ENCODE measurements at regions not wholly inside any gene's neighbourhood (a gene's known extent, or its start where the extent isn't known, plus 50 kb on each side); places are given as distances from the start of the nearest gene placed in this dataset.

- ATAC-seq (no peak), DNase-seq (no peak)
- intact Hi-C loops (cut with DNase I), result no loop called here
- H3K27me3 ChIP-seq, result no peaks in the 10 kb centered on the region
- no peaks in the 10 kb centered on the region for H3K36me3 ChIP-seq (replicated peaks in 1 of 2; ENCODE audit: insufficient read depth in 1 of 2, low read depth in 2 of 2)
- H3K27ac ChIP-seq, result no peak overlapping the region
- H3K4me3 ChIP-seq, result no peak overlapping the region
- no peaks in the 10 kb centered on the region for H3K9me3 ChIP-seq
- TF ChIP-seq POLR2A (IDR thresholded peaks at IDR 0.05) (no peak), CTCF (IDR thresholded peaks at IDR 0.05) (no peak)
- 83 to 84% methylated on average over 9 to 25 of the region's 26 CpGs for WGBS, 2 donors
- no peaks in the 10 kb centered on the region for H3K4me1 ChIP-seq
Measured at GRCh38 chr3:95595416-95596075, 1218.8 kb upstream of the EPHA6 start.

- Histone ChIP-seq H3K36me3 (replicated peaks in 1 of 2; ENCODE audit: insufficient read depth in 1 of 2, low read depth in 2 of 2) (no peaks in the 10 kb centered on the region), H3K27ac (no peak overlapping the region), H3K9me3 (peaks cover 0 to 5% (median 0%) of the 10 kb centered on the region in 3 donors), H3K4me3 (no peak overlapping the region), H3K4me1 (no peaks in the 10 kb centered on the region), H3K27me3 (no peaks in the 10 kb centered on the region)
- 68 to 76% methylated on average over 1 of the region's 1 CpG for WGBS, 2 donors
- no peak for DNase-seq
- no peak for TF ChIP-seq POLR2A (IDR thresholded peaks at IDR 0.05)
- TF ChIP-seq CTCF (IDR thresholded peaks at IDR 0.05), result no peak
- intact Hi-C loops (cut with DNase I), result no loop called here
- no peak for ATAC-seq
Measured at GRCh38 chr3:95607926-95608325, 1206.5 kb upstream of the EPHA6 start.

GRCh38 chr3:95609411-95609810, 1205.0 kb upstream of the EPHA6 start:
- Histone ChIP-seq H3K4me3 (no peak overlapping the region), H3K9me3 (peaks cover 0 to 5% (median 0%) of the 10 kb centered on the region in 3 donors), H3K4me1 (no peaks in the 10 kb centered on the region), H3K36me3 (replicated peaks in 1 of 2; ENCODE audit: insufficient read depth in 1 of 2, low read depth in 2 of 2) (no peaks in the 10 kb centered on the region), H3K27ac (no peak overlapping the region), H3K27me3 (no peaks in the 10 kb centered on the region)
- intact Hi-C loops (cut with DNase I), result no loop called here
- DNase-seq (no peak), ATAC-seq (no peak)
- TF ChIP-seq CTCF (IDR thresholded peaks at IDR 0.05) (no peak), POLR2A (IDR thresholded peaks at IDR 0.05) (no peak)

- ATAC-seq, result no peak
- intact Hi-C loops (cut with DNase I), result no loop called here
- no peaks in the 10 kb centered on the region for H3K36me3 ChIP-seq (replicated peaks in 1 of 2; ENCODE audit: insufficient read depth in 1 of 2, low read depth in 2 of 2)
- no peak for DNase-seq
- H3K27ac ChIP-seq, result no peak overlapping the region
- TF ChIP-seq CTCF (IDR thresholded peaks at IDR 0.05), result no peak
- TF ChIP-seq POLR2A (IDR thresholded peaks at IDR 0.05), result no peak
- no peak overlapping the region for H3K4me3 ChIP-seq
- no peaks in the 10 kb centered on the region for H3K4me1 ChIP-seq
- no peaks in the 10 kb centered on the region for H3K27me3 ChIP-seq
- H3K9me3 ChIP-seq, result no peaks in the 10 kb centered on the region
Measured at GRCh38 chr3:95612611-95613010, 1201.8 kb upstream of the EPHA6 start.

GRCh38 chr3:95613993-95614392, 1200.4 kb upstream of the EPHA6 start:
- Histone ChIP-seq H3K36me3 (replicated peaks in 1 of 2; ENCODE audit: insufficient read depth in 1 of 2, low read depth in 2 of 2) (no peaks in the 10 kb centered on the region), H3K27ac (no peak overlapping the region), H3K27me3 (no peaks in the 10 kb centered on the region), H3K9me3 (no peaks in the 10 kb centered on the region), H3K4me3 (no peak overlapping the region), H3K4me1 (no peaks in the 10 kb centered on the region)
- intact Hi-C loops (cut with DNase I), result no loop called here
- TF ChIP-seq CTCF (IDR thresholded peaks at IDR 0.05) (no peak), POLR2A (IDR thresholded peaks at IDR 0.05) (no peak)
- DNase-seq (no peak), ATAC-seq (no peak)
- WGBS, 2 donors, result 76 to 78% methylated on average over 1 of the region's 1 CpG

Data from body of pancreas (tissue), 4 donors.